Trophoblast cell (in vitro differentiated cells and primary cell): ENCODE measurements at regions not wholly inside any gene's neighbourhood (a gene's known extent, or its start where the extent isn't known, plus 50 kb on each side); places are given as distances from the start of the nearest gene placed in this dataset.

Source experiments
- DNase-seq, 2 donors: peaks; one replicate each; pipeline ENCODE4 v3.0.0-alpha.2; 2016
- H2AFZ ChIP-seq: 2 replicates; pipeline ENCODE4 v1.6.1; 2013; ENCODE audit warnings: low read length, moderate library complexity, mild to moderate bottlenecking; ENCODE audit not compliant: insufficient read depth, poor library complexity
- H2AK5ac ChIP-seq: 2 replicates; pipeline ENCODE4 v1.6.1; 2013; ENCODE audit warnings: mild to moderate bottlenecking, low read length
- H2BK120ac ChIP-seq: 2 replicates; pipeline ENCODE4 v1.6.1; 2013; ENCODE audit warnings: low read length, mild to moderate bottlenecking, moderate library complexity; ENCODE audit not compliant: insufficient read depth, poor library complexity
- H2BK12ac ChIP-seq: 2 replicates; pipeline ENCODE4 v1.6.1; 2013; ENCODE audit warnings: mild to moderate bottlenecking, low read length, moderate library complexity
- H2BK5ac ChIP-seq: 2 replicates; pipeline ENCODE4 v1.6.1; 2013; ENCODE audit warnings: low read length, low read depth, moderate library complexity, mild to moderate bottlenecking; ENCODE audit not compliant: poor library complexity
- H3K14ac ChIP-seq: 2 replicates; pipeline ENCODE4 v1.6.1; 2013; ENCODE audit warnings: mild to moderate bottlenecking, low read length
- H3K18ac ChIP-seq: 2 replicates; pipeline ENCODE4 v1.6.1; 2013; ENCODE audit warnings: mild to moderate bottlenecking, low read length
- H3K23ac ChIP-seq: 2 replicates; pipeline ENCODE4 v1.6.1; 2013; ENCODE audit warnings: low read length
- H3K27ac ChIP-seq: 2 replicates; pipeline ENCODE4 v1.5.1; 2013; ENCODE audit warnings: low read depth, mild to moderate bottlenecking, inconsistent platforms, low read length, moderate library complexity
- H3K27me3 ChIP-seq: 2 replicates; pipeline ENCODE4 v1.6.1; 2013; ENCODE audit warnings: inconsistent platforms, mild to moderate bottlenecking, low read length, moderate library complexity; ENCODE audit not compliant: insufficient read depth
- H3K36me3 ChIP-seq, 2 experiments: 1 replicate in 1 of 2; 2 replicates in 1 of 2; pipeline ENCODE4 v1.6.1; 2013; ENCODE audit warnings: low read length in 2 of 2, mild to moderate bottlenecking in 2 of 2, moderate library complexity in 1 of 2; ENCODE audit not compliant: insufficient read depth in 2 of 2, control insufficient read depth in 1 of 2
- H3K4ac ChIP-seq: 2 replicates; pipeline ENCODE4 v1.6.1; 2013; ENCODE audit warnings: low read depth, mild to moderate bottlenecking, low read length, moderate library complexity
- H3K4me1 ChIP-seq, 2 experiments: 1 replicate in 1 of 2; 2 replicates in 1 of 2; pipeline ENCODE4 v1.6.1; 2013; ENCODE audit warnings: low read length in 2 of 2, mild to moderate bottlenecking in 2 of 2, moderate library complexity in 1 of 2; ENCODE audit not compliant: insufficient read depth in 2 of 2, control insufficient read depth in 1 of 2
- H3K4me2 ChIP-seq: 2 replicates; pipeline ENCODE4 v1.6.1; 2013; ENCODE audit warnings: inconsistent platforms, mild to moderate bottlenecking, low read length, moderate library complexity
- H3K4me3 ChIP-seq: 2 replicates; pipeline ENCODE4 v1.5.1; 2013; ENCODE audit warnings: mild to moderate bottlenecking, low read depth, low read length, inconsistent platforms
- H3K79me1 ChIP-seq: one replicate; pipeline ENCODE4 v1.6.1; 2013; ENCODE audit warnings: low read length
- H3K79me2 ChIP-seq: 2 replicates; pipeline ENCODE4 v1.6.1; 2013; ENCODE audit warnings: low read length, mild to moderate bottlenecking; ENCODE audit not compliant: control insufficient read depth, insufficient read depth, poor library complexity
- H3K9ac ChIP-seq: 2 replicates; pipeline ENCODE4 v1.6.1; 2013; ENCODE audit warnings: mild to moderate bottlenecking, low read length
- H3K9me3 ChIP-seq: 2 replicates; pipeline ENCODE4 v1.6.1; 2013; ENCODE audit warnings: low read depth, mild to moderate bottlenecking, control low read depth, inconsistent platforms, low read length; ENCODE audit not compliant: insufficient read depth
- H4K12ac ChIP-seq: 2 replicates; pipeline ENCODE4 v1.6.1; 2013; ENCODE audit warnings: low read depth, mild to moderate bottlenecking, low read length, moderate library complexity
- H4K8ac ChIP-seq: 2 replicates; pipeline ENCODE4 v1.6.1; 2013; ENCODE audit warnings: low read depth, mild to moderate bottlenecking, low read length, moderate library complexity
- H4K91ac ChIP-seq: one replicate; pipeline ENCODE4 v1.6.1; 2013; ENCODE audit warnings: low read depth, mild to moderate bottlenecking, low read length, moderate library complexity
- WGBS: extraction: QIAGEN DNeasy Blood & Tissue Kit; methylation state at CpG from one replicate; pipeline ENCODE4 v1.1.7; 2013; ENCODE audit warnings: missing lambda C conversion rate; ENCODE audit not compliant: insufficient read length, insufficient coverage; ENCODE audit errors: extremely low coverage; 5-methylcytosine and 5-hydroxymethylcytosine counted together

- no peak overlapping the region for H2AFZ ChIP-seq
- no peak overlapping the region for H2BK5ac ChIP-seq
- H3K79me1 ChIP-seq = no peaks in the 10 kb centered on the region
- H3K4me3 ChIP-seq = no peak overlapping the region
- no peak overlapping the region for H3K23ac ChIP-seq
- H3K27ac ChIP-seq = no peak overlapping the region
- no peaks in the 10 kb centered on the region for H3K27me3 ChIP-seq
- no peak overlapping the region for H2BK120ac ChIP-seq
- H4K8ac ChIP-seq = no peak overlapping the region
- no peak overlapping the region for H4K91ac ChIP-seq
- H3K18ac ChIP-seq = no peak overlapping the region
- no peak overlapping the region for H3K9ac ChIP-seq
- H3K79me2 ChIP-seq = no peaks in the 10 kb centered on the region
- no peaks in the 10 kb centered on the region for H3K4me1 ChIP-seq
- H3K4ac ChIP-seq = no peak overlapping the region
- no peaks in the 10 kb centered on the region for H3K36me3 ChIP-seq
- no peak overlapping the region for H3K4me2 ChIP-seq
- no peak for DNase-seq
- H2BK12ac ChIP-seq = no peak overlapping the region
- no peak overlapping the region for H2AK5ac ChIP-seq
- no peak overlapping the region for H4K12ac ChIP-seq
- no peaks in the 10 kb centered on the region for H3K9me3 ChIP-seq
- H3K14ac ChIP-seq = no peak overlapping the region
Observed at GRCh38 chr6:77205936-77206335, 257.4 kb downstream of the HTR1B start.

- WGBS = no CpG with 5 or more reads among the region's 1 CpG
- no peaks in the 10 kb centered on the region for H3K9me3 ChIP-seq
- no peak overlapping the region for H2BK12ac ChIP-seq
- no peak overlapping the region for H3K4ac ChIP-seq
- H4K91ac ChIP-seq = no peak overlapping the region
- no peak for DNase-seq
- no peak overlapping the region for H3K27ac ChIP-seq
- H3K36me3 ChIP-seq = no peaks in the 10 kb centered on the region
- H3K4me3 ChIP-seq = no peak overlapping the region
- H3K14ac ChIP-seq = no peak overlapping the region
- H3K4me2 ChIP-seq = no peak overlapping the region
- H2AK5ac ChIP-seq = no peak overlapping the region
- no peaks in the 10 kb centered on the region for H3K79me1 ChIP-seq
- H2AFZ ChIP-seq = no peak overlapping the region
- no peaks in the 10 kb centered on the region for H3K27me3 ChIP-seq
- no peak overlapping the region for H3K9ac ChIP-seq
- H3K79me2 ChIP-seq = no peaks in the 10 kb centered on the region
- H4K8ac ChIP-seq = no peak overlapping the region
- no peak overlapping the region for H3K23ac ChIP-seq
- H3K18ac ChIP-seq = no peak overlapping the region
- no peaks in the 10 kb centered on the region for H3K4me1 ChIP-seq
- no peak overlapping the region for H2BK5ac ChIP-seq
- H4K12ac ChIP-seq = no peak overlapping the region
- no peak overlapping the region for H2BK120ac ChIP-seq
Observed at GRCh38 chr6:77204555-77204954, 258.7 kb downstream of the HTR1B start.

GRCh38 chr6:77183447-77183846 is 279.8 kb downstream of the HTR1B start:
- Histone ChIP-seq H3K27ac (no peak overlapping the region), H3K4me1 (no peaks in the 10 kb centered on the region), H3K79me2 (no peaks in the 10 kb centered on the region), H2BK12ac (no peak overlapping the region), H3K9ac (no peak overlapping the region), H3K14ac (no peak overlapping the region), H2AK5ac (no peak overlapping the region), H2BK5ac (no peak overlapping the region), H3K9me3 (no peaks in the 10 kb centered on the region), H3K18ac (peak overlapping the region; percentile 8), H4K12ac (no peak overlapping the region), H2BK120ac (no peak overlapping the region), H3K4me2 (no peak overlapping the region), H3K4ac (no peak overlapping the region), H4K91ac (no peak overlapping the region), H3K79me1 (no peaks in the 10 kb centered on the region), H4K8ac (no peak overlapping the region), H3K27me3 (no peaks in the 10 kb centered on the region), H3K23ac (no peak overlapping the region), H3K36me3 (peaks cover 0 to 1% of the 10 kb centered on the region in 2 experiments), H3K4me3 (no peak overlapping the region), H2AFZ (no peak overlapping the region)
- no CpG with 5 or more reads among the region's 3 CpGs for WGBS
- no peak for DNase-seq

GRCh38 chr6:77181749-77182148 is 281.5 kb downstream of the HTR1B start:
- H3K9ac ChIP-seq = no peak overlapping the region
- DNase-seq = no peak
- no peaks in the 10 kb centered on the region for H3K27me3 ChIP-seq
- H4K91ac ChIP-seq = no peak overlapping the region
- H3K79me1 ChIP-seq = no peaks in the 10 kb centered on the region
- H2BK12ac ChIP-seq = no peak overlapping the region
- no peak overlapping the region for H3K4ac ChIP-seq
- H3K23ac ChIP-seq = no peak overlapping the region
- no peaks in the 10 kb centered on the region for H3K79me2 ChIP-seq
- H3K14ac ChIP-seq = no peak overlapping the region
- H3K9me3 ChIP-seq = no peaks in the 10 kb centered on the region
- H3K4me2 ChIP-seq = no peak overlapping the region
- H3K4me1 ChIP-seq = no peaks in the 10 kb centered on the region
- no peak overlapping the region for H3K4me3 ChIP-seq
- H2AFZ ChIP-seq = no peak overlapping the region
- H4K8ac ChIP-seq = no peak overlapping the region
- H2AK5ac ChIP-seq = no peak overlapping the region
- no peak overlapping the region for H3K18ac ChIP-seq
- no CpG with 5 or more reads among the region's 3 CpGs for WGBS
- H2BK5ac ChIP-seq = no peak overlapping the region
- no peak overlapping the region for H3K27ac ChIP-seq
- no peak overlapping the region for H2BK120ac ChIP-seq
- H3K36me3 ChIP-seq = peaks cover 0 to 1% of the 10 kb centered on the region in 2 experiments
- no peak overlapping the region for H4K12ac ChIP-seq
